Ecto neural progenitor cell (in vitro differentiated cells): ENCODE measurements at regions not wholly inside any gene's neighbourhood (a gene's known extent, or its start where the extent isn't known, plus 50 kb on each side); places are given as distances from the start of the nearest gene placed in this dataset.
"Not testable (repeated sequence)": the region's sequence is repeated elsewhere in the genome, so short reads cannot be mapped to it uniquely, and the experiment has no call there.

Source experiments
- DNase-seq: peaks from one replicate; pipeline ENCODE4 v3.0.0-alpha.2; 2018; ENCODE audit warnings: low spot score

DNA sequence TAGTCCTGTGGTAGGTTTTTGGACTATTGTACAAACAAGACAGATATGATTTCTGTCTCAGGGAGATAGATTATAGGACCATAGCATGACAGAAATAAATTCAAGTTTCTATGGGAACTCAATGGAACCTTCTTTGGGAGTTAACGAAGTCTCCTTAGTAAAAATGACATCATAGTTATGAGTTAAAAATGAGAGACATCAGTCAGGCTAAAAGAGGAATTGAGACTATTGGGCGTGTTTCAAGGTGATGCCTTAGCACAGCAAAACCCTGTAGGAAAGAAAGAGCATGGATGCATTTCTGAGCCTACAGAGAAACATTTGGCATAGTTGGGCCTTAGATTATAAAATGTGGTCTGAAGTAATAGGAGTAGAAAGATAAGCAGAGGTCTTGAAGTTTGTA, 1909.1 kb upstream of the PCDH7 start:
- no peak for DNase-seq

DNA sequence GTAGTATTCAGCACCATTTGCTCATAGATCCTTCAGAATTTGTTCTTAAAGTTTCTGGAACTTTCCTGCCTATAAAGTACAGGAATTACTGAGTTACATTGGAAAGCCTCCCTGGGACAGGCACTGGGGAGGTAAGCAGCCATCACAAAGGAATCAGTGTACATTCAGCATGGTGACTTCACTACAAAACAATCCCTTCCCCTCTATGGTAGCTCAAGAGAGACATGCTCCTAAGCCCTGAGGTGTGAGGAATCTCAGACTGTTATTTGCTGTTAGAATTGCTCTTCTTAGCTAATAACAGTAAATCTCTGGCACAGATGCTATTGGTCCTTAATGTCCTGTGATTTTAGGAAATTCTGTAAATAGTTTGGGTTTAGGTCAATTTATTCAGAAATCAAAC, 1898.0 kb upstream of the PCDH7 start:
- no peak for DNase-seq

DNA sequence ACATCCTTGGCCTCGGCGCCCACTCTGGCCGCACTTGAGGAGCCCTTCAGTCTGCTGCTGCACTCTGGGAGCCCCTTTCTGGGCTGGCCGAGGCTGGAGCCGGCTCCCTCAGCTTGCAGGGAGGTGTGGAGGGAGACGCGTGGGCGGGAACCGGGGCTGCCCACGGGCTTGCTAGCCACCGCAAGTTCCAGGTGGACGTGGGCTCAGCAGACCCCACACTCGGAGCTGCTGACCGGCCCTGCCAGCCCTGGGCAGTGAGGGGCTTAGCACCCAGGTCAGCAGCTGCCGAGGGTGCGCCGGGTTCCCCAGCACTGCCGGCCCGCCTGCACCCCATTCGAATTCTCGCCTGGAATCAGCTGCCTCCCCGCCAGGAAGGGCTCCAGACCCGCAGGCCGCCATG, 1892.3 kb upstream of the PCDH7 start:
- DNase-seq, result no peak

DNA sequence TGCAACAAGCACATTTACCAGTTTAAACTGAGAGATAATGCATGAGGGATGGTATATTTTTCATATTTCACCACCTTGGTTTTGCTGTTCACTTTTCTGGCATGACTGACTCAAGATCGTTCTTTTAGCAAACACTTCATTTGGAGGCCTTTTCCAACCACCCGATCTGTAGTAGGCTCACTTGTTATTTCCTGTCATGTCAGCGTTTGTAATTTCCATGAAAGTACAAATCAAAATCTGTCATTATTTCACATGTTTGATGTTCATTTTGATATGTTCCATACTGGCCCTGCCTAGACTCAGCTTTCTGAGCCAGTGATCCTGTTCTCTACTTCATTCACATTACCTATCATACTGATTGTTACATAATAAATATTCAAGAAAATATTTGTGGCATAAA, 1888.3 kb upstream of the PCDH7 start:
- no peak for DNase-seq

DNA sequence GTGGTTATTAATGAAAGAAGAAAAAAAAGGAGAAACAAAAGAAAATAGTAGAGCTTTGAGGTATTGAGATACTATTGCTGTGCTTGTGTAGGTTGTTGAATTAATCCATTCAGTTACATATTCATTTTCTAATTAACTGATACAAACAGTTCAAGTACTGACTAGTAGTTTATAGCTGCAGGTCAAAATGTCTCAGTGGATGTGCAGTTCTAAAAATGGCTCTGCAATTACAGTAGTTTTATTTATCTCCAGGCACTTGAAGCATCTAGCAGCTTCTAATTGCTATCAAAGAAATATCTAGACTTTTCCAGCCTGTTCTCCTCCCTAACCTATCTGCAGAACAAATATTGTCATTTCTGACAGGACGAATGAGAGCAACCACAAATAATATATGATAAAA, 1887.7 kb upstream of the PCDH7 start:
- DNase-seq, result no peak

DNA sequence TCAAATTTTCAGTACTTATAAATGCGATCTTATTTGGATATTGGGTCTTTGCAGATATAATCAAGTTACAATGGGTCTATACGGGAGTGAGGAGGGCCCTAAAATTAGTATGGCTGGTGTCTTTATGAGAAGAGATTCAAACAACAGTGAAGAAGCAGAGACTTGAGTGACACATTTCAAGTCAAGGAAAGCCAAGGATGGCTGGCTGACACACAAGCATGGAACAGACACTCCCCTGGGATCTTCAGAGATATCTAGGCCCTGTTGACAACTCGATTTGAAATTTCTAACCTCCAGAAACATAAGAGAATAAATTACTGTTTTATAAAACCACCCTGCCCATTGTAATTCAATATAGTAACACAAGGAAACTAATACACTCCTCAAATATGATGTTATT, 1886.0 kb upstream of the PCDH7 start:
- no peak for DNase-seq

DNA sequence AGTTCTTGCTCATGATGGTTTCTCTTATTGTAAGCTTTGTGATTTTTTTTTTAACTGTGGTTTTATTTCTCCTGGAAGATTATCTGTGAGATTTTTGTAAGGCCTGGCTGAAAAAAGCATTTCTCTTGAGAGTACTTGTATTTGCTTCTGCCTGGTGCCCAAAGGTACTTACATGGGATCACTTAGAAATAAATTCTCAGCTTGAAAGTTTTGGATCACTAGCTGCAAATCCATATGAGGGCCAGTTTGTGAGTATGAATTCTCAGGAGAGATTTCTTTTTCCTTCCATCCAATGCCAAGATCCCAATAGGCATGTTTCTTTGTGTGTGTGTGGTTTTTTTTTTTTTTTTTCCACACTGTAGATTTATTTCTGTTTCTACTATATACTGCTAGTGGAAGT, 1884.7 kb upstream of the PCDH7 start:
- DNase-seq, result no peak

DNA sequence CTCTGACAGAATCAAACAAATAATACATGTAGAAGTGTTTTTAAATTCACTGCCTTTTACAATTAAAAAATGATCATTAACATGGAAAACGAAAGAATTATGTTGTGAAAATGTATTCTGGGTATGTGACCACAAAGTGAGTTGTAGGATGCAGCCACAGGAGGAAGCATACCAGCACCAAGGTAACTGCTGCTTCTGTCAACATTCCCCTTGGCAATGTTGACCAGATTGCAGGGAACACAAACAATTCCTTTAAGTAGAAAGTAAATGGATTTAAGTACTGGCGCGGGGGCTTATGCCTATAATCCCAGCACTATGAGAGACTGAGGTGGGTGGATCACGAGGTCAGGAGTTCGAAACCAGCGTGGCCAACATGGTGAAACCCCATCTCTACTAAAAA, 1877.9 kb upstream of the PCDH7 start:
- no peak for DNase-seq

DNA sequence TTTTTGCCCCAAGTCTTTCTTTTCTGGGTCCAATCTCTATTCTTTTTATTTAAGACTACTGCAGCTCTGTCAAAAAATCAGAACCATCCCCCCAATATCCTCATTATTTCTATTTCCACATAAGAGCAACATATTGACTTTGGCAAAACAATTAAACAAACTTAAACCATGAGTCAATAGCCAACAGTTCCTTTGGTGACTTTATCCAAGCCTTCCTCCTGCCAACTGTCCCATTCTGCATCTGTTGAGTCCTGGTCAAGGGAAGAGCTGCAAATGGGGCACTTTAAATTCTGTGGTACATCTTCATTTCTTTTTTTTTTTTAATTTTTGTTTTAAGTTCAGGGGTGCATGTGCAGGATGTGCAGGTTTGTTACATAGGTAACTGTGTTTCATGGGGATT, 1875.0 kb upstream of the PCDH7 start:
- no peak for DNase-seq

DNA sequence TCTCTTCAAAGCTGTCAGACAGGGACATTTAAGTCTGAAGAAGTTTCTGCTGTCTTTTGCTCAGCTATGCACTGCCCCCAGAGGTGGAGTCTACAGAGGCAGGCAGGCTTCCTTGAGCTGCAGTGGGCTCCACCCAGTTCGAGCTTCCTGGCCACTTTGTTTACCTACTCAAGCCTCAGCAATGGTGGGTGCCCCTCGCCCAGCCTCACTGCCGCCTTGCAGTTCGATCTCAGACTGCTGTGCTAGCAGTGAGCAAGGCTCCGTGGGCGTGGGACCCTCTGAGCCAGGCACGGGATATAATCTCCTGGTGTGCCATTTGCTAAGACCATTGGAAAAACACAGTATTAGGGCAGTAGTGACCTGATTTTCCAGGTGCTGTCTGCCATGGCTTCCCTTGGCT, 1863.1 kb upstream of the PCDH7 start:
- DNase-seq, result not testable (repeated sequence)

DNA sequence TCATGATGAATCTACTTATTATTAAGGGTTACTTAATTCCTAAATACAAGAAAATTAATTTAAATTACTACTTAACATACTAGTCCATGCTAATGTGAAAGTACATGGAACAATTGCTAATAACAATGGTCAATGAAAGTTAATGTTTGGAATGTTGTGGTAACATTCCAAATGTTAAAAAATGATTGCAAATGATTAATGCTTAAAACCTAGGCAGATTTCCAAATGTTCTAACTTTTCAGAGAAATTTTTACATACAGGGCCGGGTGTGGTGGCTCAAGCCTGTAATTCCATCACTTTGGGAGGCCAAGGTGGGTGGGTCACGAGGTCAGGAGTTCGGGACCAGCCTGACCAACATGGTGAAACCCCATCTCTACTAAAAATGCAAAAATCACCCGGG, 1851.3 kb upstream of the PCDH7 start:
- DNase-seq, result no peak

DNA sequence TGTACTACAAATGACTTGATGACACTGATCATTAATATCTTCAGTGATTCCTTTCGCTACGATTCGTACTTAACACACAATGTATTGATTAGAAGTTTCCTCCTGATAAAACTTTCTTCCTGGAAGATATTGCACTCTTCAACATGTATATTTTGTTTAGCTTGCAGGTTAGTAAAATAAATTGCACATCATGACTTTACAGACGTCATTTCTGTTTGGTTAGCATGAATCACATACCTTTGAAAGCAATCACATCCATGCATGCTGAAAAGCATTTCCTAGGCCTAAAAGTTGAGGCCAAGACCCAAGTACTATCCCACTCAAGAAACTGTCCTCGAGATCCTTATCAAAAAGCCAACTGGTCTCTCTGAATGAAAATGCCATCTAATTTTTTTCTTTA, 1841.0 kb upstream of the PCDH7 start:
- no peak for DNase-seq

DNA sequence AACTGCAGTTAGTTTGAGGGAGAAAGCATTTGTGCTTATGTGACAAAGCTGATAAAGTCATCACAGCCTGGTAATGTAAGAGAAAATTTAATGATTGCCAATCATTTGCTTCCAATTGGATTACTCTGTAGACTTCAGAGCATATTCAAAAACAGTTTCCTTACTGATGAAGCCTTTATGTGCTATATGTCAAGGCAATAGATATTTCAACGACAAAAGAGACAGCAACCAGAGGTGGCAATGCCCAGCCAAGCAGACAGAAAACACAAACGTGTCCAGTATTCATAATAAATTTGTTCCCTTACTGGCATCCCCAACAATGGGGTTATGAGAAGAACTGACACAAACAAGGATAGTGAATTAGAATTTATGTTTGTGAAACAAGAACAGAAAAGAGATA, 1840.3 kb upstream of the PCDH7 start:
- DNase-seq, result no peak

DNA sequence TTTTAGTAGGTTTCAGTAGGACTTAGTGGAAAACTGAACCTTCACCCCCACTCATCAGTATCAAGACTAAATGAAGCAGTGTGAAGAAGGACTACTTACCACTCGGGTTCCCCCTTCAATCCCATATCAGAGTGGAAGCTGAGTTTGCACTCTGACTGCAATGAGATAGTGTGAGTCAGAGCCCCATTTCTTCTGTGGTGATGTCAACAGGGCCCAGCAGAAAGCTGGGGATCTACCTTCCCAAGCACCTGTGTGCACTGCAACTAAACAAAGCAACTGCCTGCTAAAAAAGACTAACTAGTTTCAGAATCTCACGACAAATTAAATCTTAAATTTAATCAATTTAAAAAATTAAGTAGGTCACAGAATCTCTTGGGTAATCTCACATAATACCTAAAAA, 1837.0 kb upstream of the PCDH7 start:
- no peak for DNase-seq

DNA sequence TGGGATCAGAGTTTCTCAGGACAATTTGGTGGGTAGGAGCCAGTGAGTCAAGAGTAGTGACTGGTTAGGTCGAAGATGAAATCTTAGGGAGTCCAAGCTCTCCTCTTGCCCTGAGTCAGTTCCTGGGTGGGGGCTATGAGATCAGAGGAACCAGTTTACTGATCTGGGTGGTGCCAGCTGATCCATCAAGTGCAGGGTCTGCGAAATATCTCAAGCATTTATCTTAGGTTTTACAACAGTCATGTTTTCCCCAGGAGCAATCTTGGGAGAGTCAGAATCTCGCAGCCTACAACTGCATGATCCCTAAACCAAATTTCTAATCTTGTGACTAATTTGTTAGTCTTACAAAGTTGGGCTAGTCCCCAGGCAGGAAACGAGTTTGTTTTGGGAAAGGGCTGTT, 1833.2 kb upstream of the PCDH7 start:
- DNase-seq, result no peak

DNA sequence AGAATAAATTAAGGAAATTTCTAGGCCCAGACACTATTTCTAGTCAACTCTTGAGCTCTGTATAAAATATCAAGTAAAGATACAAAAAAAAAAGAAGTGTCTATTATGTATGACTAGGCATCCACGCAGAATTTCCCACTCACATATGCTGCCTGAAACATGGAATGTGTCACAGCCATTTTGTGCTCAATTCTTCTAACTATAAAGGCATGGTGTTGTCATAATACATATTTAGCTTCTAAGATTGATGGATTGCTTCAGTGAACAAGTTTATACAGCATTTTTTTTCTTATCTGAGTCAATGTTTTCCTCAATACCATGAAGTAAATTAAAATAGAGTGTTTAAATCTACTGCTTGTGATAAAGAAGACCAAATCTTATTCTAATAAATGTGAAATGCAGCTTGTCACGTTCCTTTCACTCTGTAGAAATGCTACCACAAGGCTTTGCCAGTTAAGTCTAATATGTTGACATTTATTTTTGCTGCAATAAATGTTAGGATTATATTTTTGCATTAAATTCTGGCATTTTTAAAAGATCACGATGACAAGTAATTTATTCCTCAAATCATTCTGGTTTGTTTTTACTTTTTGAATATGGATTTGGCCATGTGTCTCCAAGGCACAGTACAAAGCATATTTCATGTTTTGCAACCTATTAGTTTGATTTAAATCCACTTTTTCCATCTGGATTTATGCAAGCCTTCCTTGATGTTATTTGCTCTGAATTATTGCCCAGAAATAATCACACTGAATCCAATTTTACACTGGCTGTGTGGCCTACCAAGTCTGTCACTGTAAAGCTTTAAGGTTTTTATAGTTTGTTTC, 1829.0 kb upstream of the PCDH7 start:
- no peak for DNase-seq

DNA sequence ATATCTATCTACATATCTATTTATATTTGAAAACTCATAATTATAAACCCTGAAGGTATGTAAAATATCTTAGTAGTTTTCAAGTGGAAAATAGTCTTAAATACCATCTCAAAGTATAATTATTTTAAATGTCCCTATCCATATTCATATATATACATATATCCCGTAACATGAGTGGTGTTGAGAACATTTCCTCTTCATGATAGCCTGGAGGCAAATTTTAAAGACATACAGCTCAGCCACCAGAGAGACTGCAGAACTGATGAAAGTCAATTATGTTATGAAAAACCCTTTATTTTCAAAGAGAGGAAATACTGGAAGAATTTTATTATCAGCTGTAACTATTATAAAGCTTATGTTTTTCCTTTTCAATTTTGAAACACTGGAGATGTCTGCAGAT, 1806.7 kb upstream of the PCDH7 start:
- no peak for DNase-seq

DNA sequence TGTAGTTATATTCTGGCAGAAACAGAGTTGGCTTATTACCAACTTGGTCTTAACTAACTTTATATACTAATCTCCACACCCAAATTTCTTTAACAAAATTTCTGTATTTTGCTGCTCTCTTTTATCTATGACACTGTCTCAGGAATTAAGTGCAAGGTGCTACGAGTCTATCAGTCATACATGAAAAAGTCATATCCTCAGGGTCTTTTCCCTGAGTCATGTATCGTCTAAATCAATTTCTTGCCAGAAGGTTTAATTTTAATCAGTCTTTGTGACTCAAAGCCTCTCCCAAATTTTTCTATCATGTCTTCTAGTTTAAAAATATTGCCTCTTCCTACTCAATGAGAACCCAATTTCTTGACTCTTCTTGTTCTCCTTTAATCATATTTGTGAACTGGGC, 1803.6 kb upstream of the PCDH7 start:
- DNase-seq, result no peak

DNA sequence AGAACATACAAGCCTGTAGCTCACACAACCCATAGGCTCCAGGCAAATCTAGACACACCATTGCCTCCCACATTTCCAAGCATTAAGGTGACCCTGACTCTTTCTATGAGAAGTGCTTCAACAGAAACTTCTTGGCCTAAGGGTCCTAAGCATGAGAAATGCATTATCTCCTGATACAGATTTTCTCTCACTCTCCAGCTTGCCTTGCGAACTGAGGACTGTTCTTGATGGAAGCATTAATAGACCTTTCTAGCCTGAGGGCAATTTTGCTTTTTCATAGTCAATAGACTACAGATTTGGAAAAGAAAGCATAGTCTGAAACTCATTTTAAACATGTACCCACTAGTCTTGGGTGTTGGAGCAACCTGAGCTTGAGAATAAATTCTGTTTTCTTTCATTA, 1801.3 kb upstream of the PCDH7 start:
- no peak for DNase-seq

DNA sequence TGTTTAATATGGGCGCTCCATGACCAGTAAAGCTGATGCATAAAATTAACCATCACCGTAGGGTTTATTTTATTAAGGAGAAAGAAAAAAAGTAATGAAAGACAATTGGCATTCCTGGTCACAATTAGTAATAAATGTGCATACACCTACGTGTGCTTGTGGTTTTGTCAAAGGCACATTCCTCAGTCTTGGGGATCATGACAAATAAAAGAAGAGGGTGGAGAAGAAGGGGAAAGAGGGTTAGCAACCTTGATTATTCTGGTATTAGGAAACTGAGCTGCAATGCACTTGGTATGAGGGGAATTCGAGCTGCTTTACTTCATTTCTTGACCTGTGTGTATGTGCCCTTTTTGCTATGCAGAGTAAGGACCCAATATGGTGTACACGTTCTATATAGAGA, 1798.3 kb upstream of the PCDH7 start:
- no peak for DNase-seq

DNA sequence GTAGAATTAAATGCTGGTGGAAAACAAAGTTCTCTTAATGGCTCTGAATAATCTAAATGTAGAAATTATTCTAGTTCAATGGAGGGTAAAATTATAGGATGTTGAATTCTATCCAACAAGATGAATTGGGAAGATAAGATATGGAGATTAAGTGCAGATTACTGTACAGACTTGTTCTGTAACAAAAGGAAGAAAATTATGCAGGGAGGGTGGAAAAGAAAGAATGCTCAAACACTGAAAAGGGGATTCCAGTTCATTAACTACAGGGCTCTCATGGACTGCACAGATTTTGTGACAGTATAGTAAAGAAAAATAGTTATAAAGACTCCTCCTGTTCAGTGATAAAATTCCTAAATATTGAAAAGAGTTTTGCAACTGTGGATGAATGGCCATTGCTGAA, 1794.0 kb upstream of the PCDH7 start:
- no peak for DNase-seq

DNA sequence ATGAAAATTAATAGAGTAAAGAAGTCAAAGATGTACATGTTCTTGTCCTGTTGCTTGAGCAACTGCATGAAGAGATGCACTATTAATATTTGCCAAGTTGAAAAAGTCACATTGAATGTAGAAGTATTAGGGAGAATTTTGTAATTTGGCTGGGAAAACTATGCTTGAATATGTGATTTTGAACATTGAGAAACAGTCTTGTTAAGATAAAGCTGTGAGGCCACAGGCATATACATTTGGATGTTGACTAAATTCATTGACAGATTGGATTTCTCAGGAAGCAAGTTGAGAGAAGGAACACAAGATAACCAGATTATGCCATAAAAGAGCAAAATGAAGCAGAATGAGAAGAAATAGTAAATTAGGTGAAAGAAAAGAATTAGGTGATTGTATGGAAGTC, 1777.5 kb upstream of the PCDH7 start:
- DNase-seq, result no peak

DNA sequence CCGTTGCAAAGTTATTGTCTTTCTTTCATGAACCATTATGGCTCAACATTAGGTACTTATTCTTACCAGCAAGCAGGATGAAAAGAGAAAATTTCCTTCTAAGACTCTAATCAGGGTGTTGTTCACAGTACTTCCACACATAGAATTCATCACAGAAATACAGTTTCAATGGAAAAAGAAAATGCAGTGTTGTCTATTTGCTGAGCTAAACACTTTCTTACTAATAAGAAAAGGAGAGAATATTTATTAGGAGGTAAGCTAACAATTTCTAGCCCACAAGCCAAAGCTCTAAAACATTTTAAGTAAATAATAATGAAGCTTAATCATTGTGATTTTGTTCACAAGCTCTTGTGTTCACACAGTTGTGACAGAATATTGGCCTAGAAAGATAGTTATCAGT, 1772.8 kb upstream of the PCDH7 start:
- no peak for DNase-seq

DNA sequence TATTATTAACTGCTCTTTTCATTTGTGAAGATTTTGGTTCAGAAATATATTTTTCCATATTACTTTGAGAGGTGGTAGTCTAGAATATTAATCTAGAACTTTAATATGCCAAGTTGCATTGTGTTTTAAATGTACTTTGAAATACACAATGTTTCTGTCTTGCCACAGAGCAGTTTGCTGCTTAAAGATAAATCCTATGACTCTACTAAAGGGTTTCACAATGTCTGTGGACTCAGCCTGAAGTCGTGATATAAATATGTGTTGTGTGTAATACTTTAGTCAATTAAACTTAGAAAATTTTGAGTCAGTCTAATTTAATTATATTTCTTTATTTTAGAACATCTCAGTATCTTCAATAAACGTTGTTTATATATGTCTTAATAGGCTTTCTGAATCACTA, 1771.7 kb upstream of the PCDH7 start:
- DNase-seq, result no peak

DNA sequence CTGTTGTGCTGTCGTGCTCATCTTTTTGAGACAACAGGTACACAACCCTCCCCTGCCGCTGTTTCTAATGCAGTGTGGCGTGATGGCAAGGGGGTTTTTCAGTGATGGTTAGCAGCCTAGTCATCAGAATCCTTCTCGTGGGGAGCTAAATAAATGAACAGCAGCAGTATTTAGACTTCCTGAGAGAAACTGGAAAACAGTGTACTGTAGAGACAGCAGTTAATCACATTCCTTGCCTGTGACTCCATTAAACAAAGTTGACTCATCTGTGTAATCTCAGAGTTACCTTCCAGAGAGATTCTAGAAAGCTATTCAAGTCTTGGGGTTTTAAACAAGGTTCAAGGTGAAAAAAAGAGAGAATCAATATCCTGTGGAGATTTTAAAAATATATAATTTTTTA, 1753.2 kb upstream of the PCDH7 start:
- DNase-seq, result no peak
